SK-N-SH (cell line): ENCODE measurements at regions not wholly inside any gene's neighbourhood (a gene's known extent, or its start where the extent isn't known, plus 50 kb on each side); places are given as distances from the start of the nearest gene placed in this dataset.

Experiments used
- CTCF ChIA-PET: fragments of 300-600, 350-600 bp; formaldehyde crosslinking; extraction: SDS; loops from one replicate; lab custom pipeline; 2021; lab: Yijun Ruan, JAX
- POLR2A ChIA-PET: fragments of 350-600 bp; sonication (Branson Sonifier 250); formaldehyde crosslinking; extraction: SDS; loops from one replicate; lab custom pipeline; 2020; ENCODE audit warnings: antibody characterized with exemption, inconsistent platforms; lab: Yijun Ruan, JAX
- DNase-seq: peaks from one replicate; pipeline ENCODE4 v3.0.0; 2012
- H2AFZ ChIP-seq: fragments of 200-600 bp; sonication (generic); 2 replicates; pipeline ENCODE4 v1.8.1; 2016; ENCODE audit warnings: antibody characterized with exemption, mild to moderate bottlenecking, low read depth
- H3F3A ChIP-seq: fragments of 200-600 bp; sonication (generic); replicated peaks from 2 replicates; pipeline ENCODE3; 2016; ENCODE audit warnings: antibody characterized with exemption, mild to moderate bottlenecking; ENCODE audit not compliant: insufficient read depth
- H3K27ac ChIP-seq, 2 experiments: fragments of 200-500 bp in 1 of 2; fragments of 200-600 bp in 1 of 2; sonication (Bioruptor generic) in 1 of 2; sonication (generic), shearing (Covaris generic) in 1 of 2; 2 replicates each; pipeline versions ENCODE4 v1.5.1 to v1.6.1; 2014 to 2016; ENCODE audit warnings: low read depth in 2 of 2, inconsistent platforms in 1 of 2, low read length in 1 of 2, mild to moderate bottlenecking in 1 of 2, mixed read lengths in 1 of 2
- H3K27me3 ChIP-seq: fragments of 200-600 bp; sonication (generic), shearing (Covaris generic); 2 replicates; pipeline ENCODE4 v1.6.1; 2016; ENCODE audit warnings: mixed run types; ENCODE audit not compliant: insufficient read depth
- H3K36me3 ChIP-seq, 2 experiments: fragments of 200-500 bp in 1 of 2; fragments of 200-600 bp in 1 of 2; sonication (Bioruptor generic) in 1 of 2; sonication (generic) in 1 of 2; replicated peaks in 1 of 2; 2 replicates each; pipeline versions ENCODE3 to v1.5.1; 2014 to 2016; ENCODE audit warnings: low read length in 1 of 2, mild to moderate bottlenecking in 1 of 2; ENCODE audit not compliant: insufficient read depth in 2 of 2, control insufficient read depth in 1 of 2
- H3K4me1 ChIP-seq, 2 experiments: fragments of 200-500 bp in 1 of 2; fragments of 200-600 bp in 1 of 2; sonication (Bioruptor generic) in 1 of 2; sonication (generic), shearing (Covaris generic) in 1 of 2; 2 replicates each; pipeline versions ENCODE4 v1.5.1 to v1.6.1; 2014 to 2016; ENCODE audit warnings: low read depth in 1 of 2, low read length in 1 of 2, mixed run types in 1 of 2; ENCODE audit not compliant: insufficient read depth in 2 of 2, control insufficient read depth in 1 of 2
- H3K4me2 ChIP-seq: fragments of 200-600 bp; sonication (generic), shearing (Covaris generic); 2 replicates; pipeline ENCODE4 v1.6.1; 2017; ENCODE audit warnings: mixed run types
- H3K4me3 ChIP-seq, 2 experiments: fragments of 200-500 bp in 1 of 2; fragments of 200-600 bp in 1 of 2; sonication (Bioruptor generic) in 1 of 2; sonication (generic), shearing (Covaris generic) in 1 of 2; 2 replicates each; pipeline versions ENCODE4 v1.5.1 to v1.8.1; 2014 to 2016; ENCODE audit warnings: low read depth in 2 of 2, inconsistent platforms in 1 of 2, low read length in 1 of 2, mild to moderate bottlenecking in 1 of 2, mixed read lengths in 1 of 2, moderate library complexity in 1 of 2
- H3K79me2 ChIP-seq: fragments of 200-600 bp; sonication (generic); 2 replicates; pipeline ENCODE4 v1.8.1; 2017; ENCODE audit warnings: mild to moderate bottlenecking; ENCODE audit not compliant: insufficient read depth
- H3K9ac ChIP-seq: fragments of 200-600 bp; sonication (generic); 2 replicates; pipeline ENCODE4 v1.6.1; 2017; ENCODE audit warnings: mixed run types
- H3K9me2 ChIP-seq: fragments of 200-600 bp; sonication (generic); 2 replicates; pipeline ENCODE4 v1.6.1; 2017; ENCODE audit warnings: mixed run types
- H3K9me3 ChIP-seq: fragments of 200-600 bp; sonication (generic); 2 replicates; pipeline ENCODE4 v1.6.1; 2017; ENCODE audit warnings: mixed run types, mild to moderate bottlenecking, moderate library complexity
- H4K20me1 ChIP-seq: fragments of 200-600 bp; sonication (generic); 2 replicates; pipeline ENCODE4 v1.6.1; 2017; ENCODE audit warnings: mild to moderate bottlenecking, mixed run types; ENCODE audit not compliant: insufficient read depth
- EZH2phosphoT487 ChIP-seq: fragments of 200-600 bp; sonication (generic); IDR thresholded peaks from 2 replicates; pipeline ENCODE4 v1.6.1; 2017; ENCODE audit warnings: low read depth, mixed run types, mild to moderate bottlenecking, antibody characterized with exemption, moderate library complexity, borderline replicate concordance
- FOSL2 ChIP-seq: IDR thresholded peaks from 2 replicates; pipeline ENCODE4 v1.4.0; 2012; ENCODE audit warnings: low read depth, mild to moderate bottlenecking, moderate library complexity, borderline replicate concordance
- FOXJ3 ChIP-seq: sonication (generic); formaldehyde crosslinking; IDR thresholded peaks from 2 replicates; pipeline ENCODE4 v1.5.1; 2020; ENCODE audit warnings: mild to moderate bottlenecking, missing genetic modification reagents
- GABPA ChIP-seq: IDR thresholded peaks from 2 replicates; pipeline ENCODE4 v1.4.0; 2012; ENCODE audit warnings: low read depth, mild to moderate bottlenecking
- GATA2 ChIP-seq: sonication (generic); formaldehyde crosslinking; IDR thresholded peaks from 2 replicates; pipeline ENCODE4 v1.5.0; 2020; ENCODE audit warnings: mild to moderate bottlenecking, missing genetic modification reagents
- IRF3 ChIP-seq: fragments of 150-350 bp; IDR thresholded peaks from 2 replicates; pipeline ENCODE4 v1.6.1; 2016; ENCODE audit warnings: mild to moderate bottlenecking, low read depth, low read length
- NFIC ChIP-seq: IDR thresholded peaks from 2 replicates; pipeline ENCODE4 v1.4.0; 2012; ENCODE audit warnings: borderline replicate concordance
- RAD21 ChIP-seq: IDR thresholded peaks from 2 replicates; pipeline ENCODE4 v1.6.1; 2012; ENCODE audit warnings: mild to moderate bottlenecking, low read length
- RFX5 ChIP-seq: IDR thresholded peaks from 2 replicates; pipeline ENCODE4 v1.6.1; 2012; ENCODE audit warnings: mild to moderate bottlenecking, improper control_type of control experiment, low read length
- TCF12 ChIP-seq: IDR thresholded peaks from 2 replicates; pipeline ENCODE4 v1.4.0; 2012
- TEAD4 ChIP-seq: IDR thresholded peaks from 2 replicates; pipeline ENCODE4 v1.4.0; 2012; ENCODE audit warnings: mild to moderate bottlenecking, borderline replicate concordance; ENCODE audit not compliant: insufficient read depth
- WGBS: methylation state at CpG from one replicate; pipeline ENCODE4 v1.1.6; 2017; ENCODE audit warnings: low lambda C conversion rate; 5-methylcytosine and 5-hydroxymethylcytosine counted together
- TF ChIP-seq, protein P1 (sequence below): IDR thresholded peaks from 2 replicates; pipeline ENCODE4; 2012
- TF ChIP-seq, protein P2 (sequence below): fragments of 150-350 bp; IDR thresholded peaks from 2 replicates; pipeline ENCODE4 v1.6.1; 2017; ENCODE audit warnings: antibody characterized with exemption, low read length, low read depth, borderline replicate concordance
- TF ChIP-seq, protein P3 (sequence below): IDR thresholded peaks from 2 replicates; pipeline ENCODE4 v1.6.1; 2012; ENCODE audit warnings: mild to moderate bottlenecking, low read depth, low read length, moderate library complexity

- POLR2A ChIA-PET = no interaction called here
- no peaks in the 10 kb centered on the region for H4K20me1 ChIP-seq
- H3K4me3 ChIP-seq = no peak overlapping the region
- no peaks in the 10 kb centered on the region for H3K9me3 ChIP-seq
- H3K79me2 ChIP-seq = no peaks in the 10 kb centered on the region
- H3K27ac ChIP-seq = no peak overlapping the region
- CTCF ChIA-PET = no interaction called here
- H3F3A ChIP-seq = no peaks in the 10 kb centered on the region
- WGBS = 46% methylated on average over 9 of the region's 9 CpGs
- no peaks in the 10 kb centered on the region for H3K9me2 ChIP-seq
- H3K36me3 ChIP-seq = no peaks in the 10 kb centered on the region
- H3K4me1 ChIP-seq = no peaks in the 10 kb centered on the region; a peak in 1 of 4 replicates
- no peak overlapping the region for H2AFZ ChIP-seq
- TF ChIP-seq TCF12 = no peak
- no peak for TF ChIP-seq EZH2phosphoT487
- no peak for TF ChIP-seq GATA2 (CRISPR knock-in tag)
- TF ChIP-seq IRF3 = no peak
- TF ChIP-seq NFIC = no peak
- no peak for TF ChIP-seq FOSL2
- TF ChIP-seq, protein P1, sequence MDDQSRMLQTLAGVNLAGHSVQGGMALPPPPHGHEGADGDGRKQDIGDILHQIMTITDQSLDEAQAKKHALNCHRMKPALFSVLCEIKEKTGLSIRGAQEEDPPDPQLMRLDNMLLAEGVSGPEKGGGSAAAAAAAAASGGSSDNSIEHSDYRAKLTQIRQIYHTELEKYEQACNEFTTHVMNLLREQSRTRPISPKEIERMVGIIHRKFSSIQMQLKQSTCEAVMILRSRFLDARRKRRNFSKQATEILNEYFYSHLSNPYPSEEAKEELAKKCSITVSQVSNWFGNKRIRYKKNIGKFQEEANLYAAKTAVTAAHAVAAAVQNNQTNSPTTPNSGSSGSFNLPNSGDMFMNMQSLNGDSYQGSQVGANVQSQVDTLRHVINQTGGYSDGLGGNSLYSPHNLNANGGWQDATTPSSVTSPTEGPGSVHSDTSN = no peak
- no peak for TF ChIP-seq RAD21
- no peak for TF ChIP-seq RFX5
- no peak for TF ChIP-seq FOXJ3 (CRISPR knock-in tag)
- TF ChIP-seq, protein P2, sequence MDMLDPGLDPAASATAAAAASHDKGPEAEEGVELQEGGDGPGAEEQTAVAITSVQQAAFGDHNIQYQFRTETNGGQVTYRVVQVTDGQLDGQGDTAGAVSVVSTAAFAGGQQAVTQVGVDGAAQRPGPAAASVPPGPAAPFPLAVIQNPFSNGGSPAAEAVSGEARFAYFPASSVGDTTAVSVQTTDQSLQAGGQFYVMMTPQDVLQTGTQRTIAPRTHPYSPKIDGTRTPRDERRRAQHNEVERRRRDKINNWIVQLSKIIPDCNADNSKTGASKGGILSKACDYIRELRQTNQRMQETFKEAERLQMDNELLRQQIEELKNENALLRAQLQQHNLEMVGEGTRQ = no peak
- TF ChIP-seq, protein P3, sequence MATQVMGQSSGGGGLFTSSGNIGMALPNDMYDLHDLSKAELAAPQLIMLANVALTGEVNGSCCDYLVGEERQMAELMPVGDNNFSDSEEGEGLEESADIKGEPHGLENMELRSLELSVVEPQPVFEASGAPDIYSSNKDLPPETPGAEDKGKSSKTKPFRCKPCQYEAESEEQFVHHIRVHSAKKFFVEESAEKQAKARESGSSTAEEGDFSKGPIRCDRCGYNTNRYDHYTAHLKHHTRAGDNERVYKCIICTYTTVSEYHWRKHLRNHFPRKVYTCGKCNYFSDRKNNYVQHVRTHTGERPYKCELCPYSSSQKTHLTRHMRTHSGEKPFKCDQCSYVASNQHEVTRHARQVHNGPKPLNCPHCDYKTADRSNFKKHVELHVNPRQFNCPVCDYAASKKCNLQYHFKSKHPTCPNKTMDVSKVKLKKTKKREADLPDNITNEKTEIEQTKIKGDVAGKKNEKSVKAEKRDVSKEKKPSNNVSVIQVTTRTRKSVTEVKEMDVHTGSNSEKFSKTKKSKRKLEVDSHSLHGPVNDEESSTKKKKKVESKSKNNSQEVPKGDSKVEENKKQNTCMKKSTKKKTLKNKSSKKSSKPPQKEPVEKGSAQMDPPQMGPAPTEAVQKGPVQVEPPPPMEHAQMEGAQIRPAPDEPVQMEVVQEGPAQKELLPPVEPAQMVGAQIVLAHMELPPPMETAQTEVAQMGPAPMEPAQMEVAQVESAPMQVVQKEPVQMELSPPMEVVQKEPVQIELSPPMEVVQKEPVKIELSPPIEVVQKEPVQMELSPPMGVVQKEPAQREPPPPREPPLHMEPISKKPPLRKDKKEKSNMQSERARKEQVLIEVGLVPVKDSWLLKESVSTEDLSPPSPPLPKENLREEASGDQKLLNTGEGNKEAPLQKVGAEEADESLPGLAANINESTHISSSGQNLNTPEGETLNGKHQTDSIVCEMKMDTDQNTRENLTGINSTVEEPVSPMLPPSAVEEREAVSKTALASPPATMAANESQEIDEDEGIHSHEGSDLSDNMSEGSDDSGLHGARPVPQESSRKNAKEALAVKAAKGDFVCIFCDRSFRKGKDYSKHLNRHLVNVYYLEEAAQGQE = no peak
- TF ChIP-seq TEAD4 = no peak
- no peak for TF ChIP-seq GABPA
- no peak for DNase-seq
- no peaks in the 10 kb centered on the region for H3K27me3 ChIP-seq
- H3K9ac ChIP-seq = no peak overlapping the region
- no peak overlapping the region for H3K4me2 ChIP-seq
Measured at GRCh38 chr4:189029976-189030504, 890.8 kb downstream of the TRIML1 start.
